ENCODE measurements at regions not wholly inside any gene's neighbourhood (a gene's known extent, or its start where the extent isn't known, plus 50 kb on each side); places are given as distances from the start of the nearest gene placed in this dataset.
"Not testable (repeated sequence)": the region's sequence is repeated elsewhere in the genome, so short reads cannot be mapped to it uniquely, and the experiment has no call there.

- not testable (repeated sequence) for DNase-seq
Observed at GRCh38 chr2:85969367-85969766, 80.6 kb upstream of the ST3GAL5 start.

GRCh38 chr2:85965770-85966169 lies 77.0 kb upstream of the ST3GAL5 start:
- DNase-seq = not testable (repeated sequence)

GRCh38 chr2:85963747-85964418 lies 75.1 kb upstream of the ST3GAL5 start:
- DNase-seq = peak in 1 of 2 experiments; percentile 21

- no peak for DNase-seq
Observed at GRCh38 chr2:85963068-85963467, 74.3 kb upstream of the ST3GAL5 start.

- DNase-seq = no peak
Observed at GRCh38 chr2:85961754-85962153, 73.0 kb upstream of the ST3GAL5 start.

GRCh38 chr2:85961053-85961452 lies 72.3 kb upstream of the ST3GAL5 start:
- DNase-seq = no peak

- DNase-seq = no peak
Observed at GRCh38 chr2:85959826-85960225, 71.0 kb upstream of the ST3GAL5 start.

- DNase-seq = no peak
Observed at GRCh38 chr2:85959185-85959584, 70.4 kb upstream of the ST3GAL5 start.

GRCh38 chr2:85958731-85959130 lies 69.9 kb upstream of the ST3GAL5 start:
- DNase-seq = no peak

- no peak for DNase-seq
Observed at GRCh38 chr2:85957256-85957655, 68.5 kb upstream of the ST3GAL5 start.

- no peak for DNase-seq
Observed at GRCh38 chr2:85956646-85957039, 67.9 kb upstream of the ST3GAL5 start.

- no peak for DNase-seq
Observed at GRCh38 chr2:85954590-85955458, 66.0 kb upstream of the ST3GAL5 start.

- DNase-seq = no peak
Observed at GRCh38 chr2:85954192-85954589, 65.4 kb upstream of the ST3GAL5 start.

- no peak for DNase-seq
Observed at GRCh38 chr2:85953476-85953875, 64.7 kb upstream of the ST3GAL5 start.

- no peak for DNase-seq
Observed at GRCh38 chr2:85952196-85952734, 63.5 kb upstream of the ST3GAL5 start.

GRCh38 chr2:85951351-85952067 lies 62.7 kb upstream of the ST3GAL5 start:
- DNase-seq = no peak

GRCh38 chr2:85950743-85951142 lies 62.0 kb upstream of the ST3GAL5 start:
- no peak for DNase-seq

GRCh38 chr2:85949280-85949679 lies 60.5 kb upstream of the ST3GAL5 start:
- no peak for DNase-seq

- DNase-seq = no peak
Observed at GRCh38 chr2:85947593-85947992, 58.8 kb upstream of the ST3GAL5 start.

- no peak for DNase-seq
Observed at GRCh38 chr2:85945586-85945985, 56.8 kb upstream of the ST3GAL5 start.

GRCh38 chr2:85945172-85945571 lies 56.4 kb upstream of the ST3GAL5 start:
- DNase-seq = no peak

GRCh38 chr2:85942346-85942957 lies 53.7 kb upstream of the ST3GAL5 start:
- no peak for DNase-seq

GRCh38 chr2:85941490-85941889 lies 52.7 kb upstream of the ST3GAL5 start:
- not testable (repeated sequence) for DNase-seq
